ENCODE measurements at regions not wholly inside any gene's neighbourhood (a gene's known extent, or its start where the extent isn't known, plus 50 kb on each side); places are given as distances from the start of the nearest gene placed in this dataset.

DNA sequence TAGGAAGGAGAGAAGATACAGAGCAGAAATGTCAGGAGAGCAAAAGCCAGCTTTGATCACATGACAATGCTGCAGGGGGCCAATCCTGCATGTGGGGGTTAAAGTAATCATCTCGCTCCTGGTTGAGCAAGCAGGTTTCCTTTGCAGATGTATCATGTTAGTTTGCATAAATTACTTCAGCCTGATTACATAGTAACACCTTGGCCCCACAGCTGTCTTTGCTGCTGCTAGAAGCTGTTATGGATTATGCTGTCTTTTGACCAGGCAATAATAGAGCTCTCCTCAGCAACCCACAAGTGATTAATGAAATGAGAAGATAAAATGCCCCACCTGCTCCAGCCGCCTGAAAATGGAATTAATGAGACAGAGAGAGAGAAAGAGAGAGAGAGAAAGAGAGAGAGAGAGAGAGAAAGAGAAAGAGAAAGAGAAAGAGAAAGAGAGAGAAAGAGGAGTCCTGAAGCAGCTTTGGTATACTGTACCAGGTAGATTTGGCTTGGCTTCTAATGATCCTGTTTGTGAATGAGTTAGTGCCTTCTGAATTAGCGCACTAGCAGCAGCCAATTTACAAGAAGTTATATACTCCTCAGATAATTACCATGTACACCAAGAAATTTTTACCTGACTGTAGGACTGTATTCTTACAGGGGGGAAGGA is 174.3 kb upstream of the RORB start:
- Histone ChIP-seq H3K27ac (ENCODE audit: low read depth in 1 of 2, low read length in 2 of 2) (no peak overlapping the region), H3K4me3 (ENCODE audit: low read length in 2 of 2) (no peak overlapping the region), H3K36me3 (ENCODE audit: control insufficient read depth in 1 of 2, insufficient read depth in 2 of 2, low read length in 1 of 2) (no peaks in the 10 kb centered on the region), H3K9me3 (ENCODE audit: control insufficient read depth, low read length) (no peaks in the 10 kb centered on the region), H3K4me1 (ENCODE audit: control insufficient read depth in 1 of 2, insufficient read depth in 2 of 2, low read length in 2 of 2) (no peaks in the 10 kb centered on the region), H3K27me3 (ENCODE audit: control insufficient read depth in 1 of 2, insufficient read depth in 2 of 2, low read length in 1 of 2) (no peaks in the 10 kb centered on the region)
- 78 to 79% methylated on average over 3 of the region's 3 CpGs for WGBS, 2 donors
- intact Hi-C loops (cut with DNase I), result no loop called here
- DNase-seq, result no peak
- ATAC-seq (ENCODE audit: low FRiP score), result no peak

- no peaks in the 10 kb centered on the region for H3K4me1 ChIP-seq (ENCODE audit: control insufficient read depth in 1 of 2, insufficient read depth in 2 of 2, low read length in 2 of 2)
- 81% methylated on average over 2 of the region's 2 CpGs for WGBS, 2 donors
- intact Hi-C loops (cut with DNase I), result no loop called here
These were observed 166.5 kb upstream of the RORB start for GRCh38 chr9:74330487-74331214.

GRCh38 chr9:74331607-74332006 is 165.5 kb upstream of the RORB start:
- intact Hi-C loops (cut with DNase I), result no loop called here
- WGBS, 2 donors, result 61 to 71% methylated on average over 3 of the region's 3 CpGs

More at GRCh38 chr9:74330487-74331214, 166.5 kb upstream of the RORB start:
- Histone ChIP-seq H3K9me3 (ENCODE audit: control insufficient read depth, low read length) (no peaks in the 10 kb centered on the region), H3K4me3 (ENCODE audit: low read length in 2 of 2) (no peak overlapping the region), H3K36me3 (ENCODE audit: control insufficient read depth in 1 of 2, insufficient read depth in 2 of 2, low read length in 1 of 2) (no peaks in the 10 kb centered on the region), H3K27ac (ENCODE audit: low read depth in 1 of 2, low read length in 2 of 2) (no peak overlapping the region), H3K27me3 (ENCODE audit: control insufficient read depth in 1 of 2, insufficient read depth in 2 of 2, low read length in 1 of 2) (no peaks in the 10 kb centered on the region)
- ATAC-seq (ENCODE audit: low FRiP score) (no peak), DNase-seq (no peak)

DNA sequence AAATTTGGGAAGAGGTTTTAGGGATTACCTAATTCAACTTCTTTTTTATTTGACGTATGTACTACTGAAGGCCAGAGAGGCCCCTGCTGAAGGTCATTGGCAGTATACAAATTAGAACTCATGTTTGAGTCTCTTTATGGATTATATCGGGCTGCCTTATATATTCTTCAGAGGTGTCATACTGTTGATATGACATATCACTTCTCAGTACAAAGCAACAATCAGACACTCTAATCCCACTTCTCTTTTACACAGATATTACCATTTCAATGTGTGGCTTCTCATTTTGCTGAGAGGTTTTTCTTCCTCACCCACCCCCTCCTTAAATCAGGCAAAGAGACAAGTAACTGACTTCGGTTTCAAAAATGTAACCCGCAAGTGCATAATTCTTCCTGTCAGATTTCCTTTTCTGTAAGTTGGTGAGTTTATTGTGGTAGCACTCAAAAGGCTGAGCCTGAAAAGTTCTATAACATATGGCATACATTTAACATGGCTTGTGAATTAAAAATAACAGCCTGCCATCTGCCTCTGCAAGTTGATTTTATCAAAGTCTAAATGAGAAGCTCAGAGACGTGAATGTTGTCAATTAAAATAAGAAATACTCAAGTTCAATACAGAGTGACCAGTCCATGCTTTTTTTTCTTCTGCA is 163.6 kb upstream of the RORB start:
- Histone ChIP-seq H3K4me1 (ENCODE audit: control insufficient read depth in 1 of 2, insufficient read depth in 2 of 2, low read length in 2 of 2) (no peaks in the 10 kb centered on the region), H3K9me3 (ENCODE audit: control insufficient read depth, low read length) (no peaks in the 10 kb centered on the region), H3K4me3 (ENCODE audit: low read length in 2 of 2) (no peak overlapping the region), H3K36me3 (ENCODE audit: control insufficient read depth in 1 of 2, insufficient read depth in 2 of 2, low read length in 1 of 2) (no peaks in the 10 kb centered on the region), H3K27ac (ENCODE audit: low read depth in 1 of 2, low read length in 2 of 2) (no peak overlapping the region), H3K27me3 (ENCODE audit: control insufficient read depth in 1 of 2, insufficient read depth in 2 of 2, low read length in 1 of 2) (no peaks in the 10 kb centered on the region)
- intact Hi-C loops (cut with DNase I), result no loop called here
- no peak for DNase-seq
- 49 to 60% methylated on average over 5 of the region's 5 CpGs for WGBS, 2 donors
- ATAC-seq (ENCODE audit: low FRiP score), result no peak

More at GRCh38 chr9:74331607-74332006, 165.5 kb upstream of the RORB start:
- no peak for ATAC-seq (ENCODE audit: low FRiP score)
- H3K9me3 ChIP-seq (ENCODE audit: control insufficient read depth, low read length), result no peaks in the 10 kb centered on the region
- no peak overlapping the region for H3K27ac ChIP-seq (ENCODE audit: low read depth in 1 of 2, low read length in 2 of 2)
- no peaks in the 10 kb centered on the region for H3K27me3 ChIP-seq (ENCODE audit: control insufficient read depth in 1 of 2, insufficient read depth in 2 of 2, low read length in 1 of 2)
- no peaks in the 10 kb centered on the region for H3K36me3 ChIP-seq (ENCODE audit: control insufficient read depth in 1 of 2, insufficient read depth in 2 of 2, low read length in 1 of 2)
- H3K4me1 ChIP-seq (ENCODE audit: control insufficient read depth in 1 of 2, insufficient read depth in 2 of 2, low read length in 2 of 2), result no peaks in the 10 kb centered on the region
- no peak overlapping the region for H3K4me3 ChIP-seq (ENCODE audit: low read length in 2 of 2)
- DNase-seq, result no peak

DNA sequence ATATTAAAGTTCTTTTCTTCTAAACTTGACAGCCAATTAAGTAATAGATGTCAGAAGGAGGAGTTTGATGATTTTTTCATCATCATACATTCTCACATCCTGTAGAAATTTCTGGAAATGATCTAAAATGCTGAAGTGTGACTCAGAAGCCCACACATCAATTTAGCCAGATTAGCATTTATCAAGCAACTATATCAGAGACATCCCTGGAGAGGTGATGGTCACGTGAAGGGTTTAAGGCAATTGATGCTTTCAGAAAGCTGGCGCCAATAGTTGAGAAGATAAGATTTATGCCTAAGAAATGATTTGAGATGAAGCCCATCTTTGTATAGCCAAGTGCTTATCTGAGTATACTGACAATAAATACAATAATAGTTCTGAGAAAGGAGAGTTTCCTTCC is 162.9 kb upstream of the RORB start:
- Histone ChIP-seq H3K4me3 (ENCODE audit: low read length in 2 of 2) (no peak overlapping the region), H3K36me3 (ENCODE audit: control insufficient read depth in 1 of 2, insufficient read depth in 2 of 2, low read length in 1 of 2) (no peaks in the 10 kb centered on the region), H3K27me3 (ENCODE audit: control insufficient read depth in 1 of 2, insufficient read depth in 2 of 2, low read length in 1 of 2) (no peaks in the 10 kb centered on the region), H3K4me1 (ENCODE audit: control insufficient read depth in 1 of 2, insufficient read depth in 2 of 2, low read length in 2 of 2) (no peaks in the 10 kb centered on the region), H3K27ac (ENCODE audit: low read depth in 1 of 2, low read length in 2 of 2) (no peak overlapping the region), H3K9me3 (ENCODE audit: control insufficient read depth, low read length) (no peaks in the 10 kb centered on the region)
- DNase-seq, result no peak
- no peak for ATAC-seq (ENCODE audit: low FRiP score)
- intact Hi-C loops (cut with DNase I), result no loop called here
- WGBS, 2 donors, result 82 to 86% methylated on average over 2 of the region's 2 CpGs

DNA sequence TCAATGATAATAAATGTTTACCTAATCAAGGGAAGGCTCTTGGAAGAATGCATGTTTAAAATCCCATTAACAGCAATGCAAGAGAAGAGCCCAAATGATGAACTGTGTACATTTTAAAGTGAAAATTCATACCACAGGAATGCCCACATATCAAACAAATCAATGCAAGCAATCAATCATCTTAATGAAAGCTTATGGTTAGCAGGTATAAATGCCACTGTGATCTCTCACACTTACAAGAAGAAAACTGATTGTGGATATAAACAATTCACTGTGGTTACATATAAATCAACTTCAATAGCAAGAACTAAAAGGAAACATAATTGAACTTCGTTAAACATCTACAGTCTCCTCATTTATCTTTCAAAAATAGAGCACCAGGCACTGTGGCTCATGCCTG is 161.0 kb upstream of the RORB start:
- DNase-seq (no peak), ATAC-seq (ENCODE audit: low FRiP score) (no peak)
- no peaks in the 10 kb centered on the region for H3K9me3 ChIP-seq (ENCODE audit: control insufficient read depth, low read length)
- no peaks in the 10 kb centered on the region for H3K27me3 ChIP-seq (ENCODE audit: control insufficient read depth in 1 of 2, insufficient read depth in 2 of 2, low read length in 1 of 2)
- no peaks in the 10 kb centered on the region for H3K36me3 ChIP-seq (ENCODE audit: control insufficient read depth in 1 of 2, insufficient read depth in 2 of 2, low read length in 1 of 2)
- WGBS, 2 donors, result 75 to 85% methylated on average over 1 of the region's 1 CpG
- no peak overlapping the region for H3K27ac ChIP-seq (ENCODE audit: low read depth in 1 of 2, low read length in 2 of 2)
- no peaks in the 10 kb centered on the region for H3K4me1 ChIP-seq (ENCODE audit: control insufficient read depth in 1 of 2, insufficient read depth in 2 of 2, low read length in 2 of 2)
- intact Hi-C loops (cut with DNase I), result no loop called here
- no peak overlapping the region for H3K4me3 ChIP-seq (ENCODE audit: low read length in 2 of 2)

DNA sequence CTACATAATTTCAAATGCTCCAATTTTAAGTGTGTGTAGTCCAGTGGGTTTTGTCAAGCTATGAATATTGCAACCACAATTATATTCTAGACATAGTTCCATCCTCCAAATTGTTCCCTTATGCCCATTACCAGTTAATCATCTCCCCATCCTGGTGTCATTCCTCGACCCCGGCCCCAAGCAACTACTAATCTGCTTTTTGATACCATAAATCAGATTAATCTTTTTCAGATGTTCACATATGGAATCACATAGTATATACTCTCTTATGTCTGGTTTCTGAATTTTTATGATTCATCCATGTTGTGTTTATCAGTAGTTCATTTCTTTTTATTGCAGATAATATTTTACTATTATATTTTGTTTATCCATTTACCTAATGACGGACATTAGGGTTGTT is 148.4 kb upstream of the RORB start:
- no peaks in the 10 kb centered on the region for H3K9me3 ChIP-seq (ENCODE audit: control insufficient read depth, low read length)
- H3K4me3 ChIP-seq (ENCODE audit: low read length in 2 of 2), result no peak overlapping the region
- H3K27me3 ChIP-seq (ENCODE audit: control insufficient read depth in 1 of 2, insufficient read depth in 2 of 2, low read length in 1 of 2), result no peaks in the 10 kb centered on the region
- intact Hi-C loops (cut with DNase I), result no loop called here
- ATAC-seq (ENCODE audit: low FRiP score), result no peak
- no peak for DNase-seq
- H3K27ac ChIP-seq (ENCODE audit: low read depth in 1 of 2, low read length in 2 of 2), result no peak overlapping the region
- H3K36me3 ChIP-seq (ENCODE audit: control insufficient read depth in 1 of 2, insufficient read depth in 2 of 2, low read length in 1 of 2), result no peaks in the 10 kb centered on the region
- H3K4me1 ChIP-seq (ENCODE audit: control insufficient read depth in 1 of 2, insufficient read depth in 2 of 2, low read length in 2 of 2), result no peaks in the 10 kb centered on the region
- WGBS, 2 donors, result 72 to 80% methylated on average over 3 of the region's 3 CpGs

GRCh38 chr9:74355107-74355506 is 142.0 kb upstream of the RORB start:
- Histone ChIP-seq H3K36me3 (ENCODE audit: control insufficient read depth in 1 of 2, insufficient read depth in 2 of 2, low read length in 1 of 2) (no peaks in the 10 kb centered on the region), H3K4me1 (ENCODE audit: control insufficient read depth in 1 of 2, insufficient read depth in 2 of 2, low read length in 2 of 2) (no peaks in the 10 kb centered on the region), H3K4me3 (ENCODE audit: low read length in 2 of 2) (no peak overlapping the region), H3K9me3 (ENCODE audit: control insufficient read depth, low read length) (no peaks in the 10 kb centered on the region), H3K27me3 (ENCODE audit: control insufficient read depth in 1 of 2, insufficient read depth in 2 of 2, low read length in 1 of 2) (no peaks in the 10 kb centered on the region), H3K27ac (ENCODE audit: low read depth in 1 of 2, low read length in 2 of 2) (no peak overlapping the region)
- intact Hi-C loops (cut with DNase I), result no loop called here
- 98% methylated on average over 2 of the region's 2 CpGs for WGBS, 2 donors
- ATAC-seq (ENCODE audit: low FRiP score), result no peak
- DNase-seq, result no peak

GRCh38 chr9:74357577-74357976 is 139.6 kb upstream of the RORB start:
- Histone ChIP-seq H3K36me3 (ENCODE audit: control insufficient read depth in 1 of 2, insufficient read depth in 2 of 2, low read length in 1 of 2) (no peaks in the 10 kb centered on the region), H3K27ac (ENCODE audit: low read depth in 1 of 2, low read length in 2 of 2) (no peak overlapping the region), H3K4me1 (ENCODE audit: control insufficient read depth in 1 of 2, insufficient read depth in 2 of 2, low read length in 2 of 2) (no peaks in the 10 kb centered on the region), H3K4me3 (ENCODE audit: low read length in 2 of 2) (no peak overlapping the region), H3K27me3 (ENCODE audit: control insufficient read depth in 1 of 2, insufficient read depth in 2 of 2, low read length in 1 of 2) (no peaks in the 10 kb centered on the region), H3K9me3 (ENCODE audit: control insufficient read depth, low read length) (no peaks in the 10 kb centered on the region)
- intact Hi-C loops (cut with DNase I), result no loop called here
- no peak for ATAC-seq (ENCODE audit: low FRiP score)
- DNase-seq, result no peak
- 25 to 37% methylated on average over 2 of the region's 2 CpGs for WGBS, 2 donors
